Thymus (tissue), 11 donors: ENCODE measurements at regions not wholly inside any gene's neighbourhood (a gene's known extent, or its start where the extent isn't known, plus 50 kb on each side); places are given as distances from the start of the nearest gene placed in this dataset.

Experiments used
- DNase-seq, 9 donors: peaks; one replicate each; pipeline ENCODE4 v3.0.0-alpha.2; 2013; ENCODE audit warnings: low spot score in 9 of 9, low read depth in 6 of 9, missing footprints in 1 of 9
- H3K27ac ChIP-seq, 2 donors: one replicate each; pipeline ENCODE4 v1.5.1; 2013; ENCODE audit warnings: control low read depth in 1 of 2, low read depth in 1 of 2, low read length in 1 of 2, mild to moderate bottlenecking in 1 of 2, moderate library complexity in 1 of 2
- H3K27me3 ChIP-seq, 2 donors: one replicate each; pipeline ENCODE4 v1.5.1; 2013; ENCODE audit warnings: low read length in 1 of 2; ENCODE audit not compliant: control insufficient read depth in 2 of 2, insufficient read depth in 1 of 2
- H3K36me3 ChIP-seq, 2 donors: one replicate each; pipeline ENCODE4 v1.5.1; 2013; ENCODE audit warnings: low read length in 1 of 2, mild to moderate bottlenecking in 1 of 2, moderate library complexity in 1 of 2; ENCODE audit not compliant: control insufficient read depth in 2 of 2, insufficient read depth in 2 of 2
- H3K4me1 ChIP-seq, 2 donors: one replicate each; pipeline ENCODE4 v1.5.1; 2013; ENCODE audit warnings: low read length in 2 of 2; ENCODE audit not compliant: control insufficient read depth in 2 of 2, insufficient read depth in 2 of 2
- H3K4me3 ChIP-seq, 2 donors: one replicate each; pipeline ENCODE4 v1.5.1; 2013; ENCODE audit warnings: low read length in 2 of 2, control low read depth in 1 of 2, mild to moderate bottlenecking in 1 of 2
- H3K9me3 ChIP-seq, 2 donors: one replicate each; pipeline ENCODE4 v1.5.1; 2013; ENCODE audit warnings: low read length in 1 of 2, mild to moderate bottlenecking in 1 of 2; ENCODE audit not compliant: control insufficient read depth in 2 of 2, insufficient read depth in 1 of 2
- WGBS: extraction: QIAGEN DNeasy Blood & Tissue Kit; methylation state at CpG from one replicate; pipeline ENCODE4 v1.1.7; 2013; 5-methylcytosine and 5-hydroxymethylcytosine counted together
- donor health status: healthy.

- Histone ChIP-seq H3K36me3 (no peaks in the 10 kb centered on the region), H3K27ac (no peak overlapping the region), H3K27me3 (no peaks in the 10 kb centered on the region), H3K4me3 (no peak overlapping the region), H3K9me3 (no peaks in the 10 kb centered on the region), H3K4me1 (no peaks in the 10 kb centered on the region)
- DNase-seq, result no peak
Measured at GRCh38 chr3:109924196-109924595, 586.9 kb upstream of the DPPA4 start.

- 95% methylated on average over 8 of the region's 8 CpGs for WGBS
- Histone ChIP-seq H3K4me1 (no peaks in the 10 kb centered on the region), H3K27me3 (no peaks in the 10 kb centered on the region), H3K27ac (no peak overlapping the region), H3K9me3 (no peaks in the 10 kb centered on the region), H3K36me3 (no peaks in the 10 kb centered on the region), H3K4me3 (no peak overlapping the region)
- DNase-seq, result no peak
Measured at GRCh38 chr3:109926376-109926775, 589.0 kb upstream of the DPPA4 start.

GRCh38 chr3:109927161-109927560 is 589.8 kb upstream of the DPPA4 start:
- no peak overlapping the region for H3K27ac ChIP-seq
- H3K9me3 ChIP-seq, result no peaks in the 10 kb centered on the region
- H3K4me3 ChIP-seq, result no peak overlapping the region
- WGBS, result 94% methylated on average over 2 of the region's 2 CpGs
- H3K36me3 ChIP-seq, result no peaks in the 10 kb centered on the region
- no peaks in the 10 kb centered on the region for H3K4me1 ChIP-seq
- no peaks in the 10 kb centered on the region for H3K27me3 ChIP-seq
- DNase-seq, result no peak

GRCh38 chr3:109927726-109928125 is 590.4 kb upstream of the DPPA4 start:
- no peaks in the 10 kb centered on the region for H3K27me3 ChIP-seq
- no peak overlapping the region for H3K4me3 ChIP-seq
- no peaks in the 10 kb centered on the region for H3K9me3 ChIP-seq
- no peak overlapping the region for H3K27ac ChIP-seq
- DNase-seq, result no peak
- H3K36me3 ChIP-seq, result no peaks in the 10 kb centered on the region
- H3K4me1 ChIP-seq, result no peaks in the 10 kb centered on the region

GRCh38 chr3:109930582-109930981 is 593.2 kb upstream of the DPPA4 start:
- 63% methylated on average over 3 of the region's 3 CpGs for WGBS
- Histone ChIP-seq H3K4me3 (no peak overlapping the region), H3K27me3 (no peaks in the 10 kb centered on the region), H3K4me1 (no peaks in the 10 kb centered on the region), H3K36me3 (no peaks in the 10 kb centered on the region), H3K9me3 (no peaks in the 10 kb centered on the region), H3K27ac (no peak overlapping the region)
- no peak for DNase-seq

GRCh38 chr3:109933576-109933975 is 596.2 kb upstream of the DPPA4 start:
- Histone ChIP-seq H3K27me3 (no peaks in the 10 kb centered on the region), H3K36me3 (no peaks in the 10 kb centered on the region), H3K9me3 (no peaks in the 10 kb centered on the region), H3K4me1 (no peaks in the 10 kb centered on the region), H3K27ac (no peak overlapping the region), H3K4me3 (no peak overlapping the region)
- no peak for DNase-seq
- 47% methylated on average over 1 of the region's 1 CpG for WGBS

- Histone ChIP-seq H3K9me3 (no peaks in the 10 kb centered on the region), H3K36me3 (no peaks in the 10 kb centered on the region), H3K27me3 (no peaks in the 10 kb centered on the region), H3K4me1 (no peaks in the 10 kb centered on the region), H3K4me3 (no peak overlapping the region), H3K27ac (no peak overlapping the region)
- no peak for DNase-seq
- 47% methylated on average over 1 of the region's 1 CpG for WGBS
Measured at GRCh38 chr3:109939817-109940216, 602.5 kb upstream of the DPPA4 start.

- 92% methylated on average over 3 of the region's 3 CpGs for WGBS
- DNase-seq, result no peak
- Histone ChIP-seq H3K4me1 (no peaks in the 10 kb centered on the region), H3K9me3 (no peaks in the 10 kb centered on the region), H3K36me3 (no peaks in the 10 kb centered on the region), H3K27ac (no peak overlapping the region), H3K27me3 (no peaks in the 10 kb centered on the region), H3K4me3 (no peak overlapping the region)
Measured at GRCh38 chr3:109943181-109943580, 605.8 kb upstream of the DPPA4 start.

GRCh38 chr3:109944836-109945235 is 607.5 kb upstream of the DPPA4 start:
- Histone ChIP-seq H3K4me1 (no peaks in the 10 kb centered on the region), H3K27ac (no peak overlapping the region), H3K27me3 (no peaks in the 10 kb centered on the region), H3K9me3 (no peaks in the 10 kb centered on the region), H3K36me3 (no peaks in the 10 kb centered on the region), H3K4me3 (no peak overlapping the region)
- DNase-seq, result no peak
- WGBS, result 83% methylated on average over 5 of the region's 5 CpGs

GRCh38 chr3:109952924-109953323 is 615.6 kb upstream of the DPPA4 start:
- H3K27ac ChIP-seq, result no peak overlapping the region
- no peaks in the 10 kb centered on the region for H3K27me3 ChIP-seq
- no peaks in the 10 kb centered on the region for H3K9me3 ChIP-seq
- no peaks in the 10 kb centered on the region for H3K36me3 ChIP-seq
- no peak for DNase-seq
- 92% methylated on average over 2 of the region's 2 CpGs for WGBS
- no peak overlapping the region for H3K4me3 ChIP-seq
- no peaks in the 10 kb centered on the region for H3K4me1 ChIP-seq
